Endothelial cell of hepatic sinusoid (primary cell): ENCODE measurements at regions not wholly inside any gene's neighbourhood (a gene's known extent, or its start where the extent isn't known, plus 50 kb on each side); places are given as distances from the start of the nearest gene placed in this dataset.

ENCODE experiments used
- in situ Hi-C: cut with HindIII; loops from 2 replicates; pipeline ENCODE4 v1.10.0; 2017; ENCODE audit warnings: low sequenced_read_pairs

DNA sequence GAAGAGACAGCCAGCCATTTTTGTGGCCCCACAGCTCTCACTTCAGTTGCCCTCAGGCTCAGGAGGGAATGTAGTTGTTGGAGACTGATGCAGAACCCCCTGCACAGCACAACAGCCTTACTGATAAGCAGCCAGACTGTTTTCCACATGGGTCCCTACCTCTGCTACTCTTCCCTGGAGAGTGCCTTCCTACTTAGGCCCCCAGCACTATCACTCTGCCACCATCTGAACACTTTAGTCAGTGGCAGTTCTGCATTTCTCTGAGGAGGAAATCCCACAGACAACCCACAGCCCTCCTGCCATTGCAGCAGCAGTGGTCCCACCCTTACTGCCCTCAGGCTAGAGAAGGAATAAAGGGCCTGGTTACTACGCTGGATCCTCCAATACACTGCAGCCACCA, 61.8 kb upstream of the PTPRD start:
- in situ Hi-C loops: no loop called here

GRCh38 chr9:10678010-10678409, 65.2 kb upstream of the PTPRD start:
- in situ Hi-C loops: no loop called here

GRCh38 chr9:10678790-10679189, 66.0 kb upstream of the PTPRD start:
- in situ Hi-C loops: no loop called here

DNA sequence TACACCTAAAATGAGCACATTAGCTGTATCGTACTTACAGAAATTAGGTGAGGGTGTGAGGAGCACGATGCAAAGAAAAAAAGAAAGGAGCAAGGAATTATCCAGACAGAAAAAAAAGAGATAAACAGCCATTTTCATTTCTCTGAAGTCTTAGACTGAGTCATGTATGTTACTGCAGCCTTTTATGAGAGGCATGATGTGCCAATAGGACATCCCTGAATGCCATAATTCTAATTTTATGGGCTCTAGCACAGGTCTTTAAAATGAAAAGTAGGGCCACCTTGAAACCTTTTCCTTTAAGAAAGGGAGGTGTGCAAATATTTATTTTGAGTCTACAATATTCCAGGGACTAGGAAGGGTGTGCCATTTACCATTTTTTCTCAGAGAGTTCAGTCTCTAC, 74.1 kb upstream of the PTPRD start:
- in situ Hi-C loops: no loop called here

DNA sequence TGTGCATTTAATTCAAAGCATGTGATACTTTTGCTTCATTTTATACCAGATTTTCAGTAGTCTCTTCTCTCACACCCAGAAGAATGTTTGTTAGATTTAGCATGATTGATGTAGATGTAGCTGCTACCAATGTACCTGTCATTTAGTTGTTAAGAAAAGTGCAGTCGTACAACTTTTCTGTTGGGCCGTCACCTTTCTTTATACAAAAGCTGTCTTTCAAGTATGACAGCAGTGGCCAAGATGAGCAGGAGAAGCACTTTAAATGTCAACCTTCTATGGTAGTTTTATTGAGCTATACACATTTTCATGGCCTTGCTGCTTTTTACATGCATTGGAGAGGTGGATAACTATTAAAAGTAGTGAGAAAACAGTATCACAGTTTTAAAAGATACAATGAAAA, 77.7 kb upstream of the PTPRD start:
- in situ Hi-C loops: no loop called here

DNA sequence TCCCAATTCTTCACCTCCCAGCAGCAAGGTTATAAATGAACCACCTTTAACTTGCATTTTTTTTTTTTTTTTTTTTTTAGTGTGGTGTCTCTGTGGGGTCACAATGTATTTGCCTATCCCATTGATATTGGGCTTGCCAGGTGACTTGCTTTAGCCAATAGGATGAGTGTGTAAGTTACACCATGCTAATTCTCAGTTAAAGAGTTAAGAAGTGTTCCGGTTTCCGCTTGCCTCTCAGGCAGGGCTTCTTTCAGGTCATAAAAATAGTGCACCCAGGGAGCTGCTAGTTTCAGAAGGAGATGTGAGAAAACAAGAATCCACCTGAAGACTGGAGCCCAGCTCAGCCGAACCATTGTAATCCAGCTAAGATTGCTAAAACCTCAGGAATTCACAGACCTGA, 84.2 kb upstream of the PTPRD start:
- in situ Hi-C loops: no loop called here

GRCh38 chr9:10700291-10700690, 87.5 kb upstream of the PTPRD start:
- in situ Hi-C loops: no loop called here

DNA sequence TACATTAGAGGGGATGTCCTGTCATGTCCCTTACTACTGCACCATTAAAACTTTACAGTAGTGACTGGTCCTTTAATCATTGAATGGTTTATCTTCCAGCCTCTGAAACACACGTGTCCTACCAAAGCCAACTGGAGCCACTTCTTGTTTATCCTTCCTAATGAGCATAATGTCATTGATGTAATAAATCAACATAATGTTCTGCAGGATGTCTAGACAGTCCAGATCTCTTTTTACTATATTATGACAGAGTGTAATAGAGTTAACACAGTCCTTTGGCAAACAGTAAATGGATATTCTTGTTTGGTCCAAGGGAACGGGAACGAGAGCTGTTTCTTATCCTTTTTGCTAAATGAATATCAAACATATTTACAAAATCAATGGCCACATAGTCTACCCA, 88.1 kb upstream of the PTPRD start:
- in situ Hi-C loops: no loop called here

- in situ Hi-C loops: no loop called here
Observed at GRCh38 chr9:10701906-10702305, 89.1 kb upstream of the PTPRD start.

DNA sequence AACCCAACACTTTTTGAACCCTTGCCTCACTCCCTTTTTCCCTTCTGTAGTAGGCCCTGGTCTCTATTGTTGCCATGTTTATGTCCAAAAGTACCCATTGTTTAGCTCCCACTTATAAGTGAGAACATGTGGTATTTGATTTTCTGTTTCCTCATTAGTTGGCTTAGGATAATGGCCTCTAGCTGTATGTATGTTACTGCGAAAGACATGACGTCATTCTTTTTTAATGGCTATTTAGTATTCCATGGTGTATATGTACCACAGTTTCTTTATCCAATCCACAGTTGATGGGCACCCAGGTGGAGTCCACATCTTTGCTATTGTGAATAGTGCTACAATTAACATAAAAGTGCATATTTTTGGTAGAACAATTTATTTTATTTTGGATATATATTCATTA, 90.3 kb upstream of the PTPRD start:
- in situ Hi-C loops: no loop called here

GRCh38 chr9:10704720-10705119, 91.9 kb upstream of the PTPRD start:
- in situ Hi-C loops: no loop called here

DNA sequence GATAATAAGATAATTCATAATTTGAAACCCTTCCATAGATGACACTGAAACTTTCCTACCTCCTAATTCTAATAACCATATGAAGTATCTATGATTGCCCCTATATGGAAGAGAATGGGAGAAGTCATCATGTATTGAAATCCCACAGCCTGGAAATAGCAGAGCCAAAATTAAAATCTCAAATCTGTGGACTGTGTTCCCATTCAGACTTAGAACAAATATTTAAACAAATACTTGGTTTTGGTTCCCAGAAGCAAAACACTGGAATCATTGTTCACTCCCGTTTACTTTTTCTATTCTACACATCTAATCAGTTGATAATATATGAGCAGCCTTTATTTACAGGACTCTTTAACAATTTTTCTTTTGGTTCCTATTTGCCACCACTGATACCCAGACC, 92.6 kb upstream of the PTPRD start:
- in situ Hi-C loops: no loop called here

- in situ Hi-C loops: no loop called here
Observed at GRCh38 chr9:10706788-10707187, 94.0 kb upstream of the PTPRD start.

- in situ Hi-C loops: no loop called here
Observed at GRCh38 chr9:10721301-10721700, 108.5 kb upstream of the PTPRD start.

DNA sequence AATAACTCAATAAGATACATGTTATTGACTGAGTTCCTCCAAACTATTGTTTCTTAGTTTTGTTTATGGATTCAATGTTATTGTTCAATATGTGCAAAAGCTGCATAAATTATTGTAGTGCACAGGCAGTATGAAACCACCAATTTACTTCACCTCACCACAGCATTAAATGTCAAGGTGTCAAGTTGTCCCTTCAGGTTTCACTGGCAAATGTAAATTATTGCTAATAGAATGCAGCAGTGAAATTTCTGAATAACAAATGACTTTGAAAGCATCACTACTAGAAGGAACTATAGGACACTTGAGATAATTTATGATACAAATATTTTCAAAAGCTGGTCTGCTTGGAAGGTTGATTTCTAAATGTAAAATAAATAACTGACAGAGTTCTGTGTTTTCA, 116.4 kb upstream of the PTPRD start:
- in situ Hi-C loops: no loop called here

- in situ Hi-C loops: no loop called here
Observed at GRCh38 chr9:10744669-10745068, 131.9 kb upstream of the PTPRD start.

DNA sequence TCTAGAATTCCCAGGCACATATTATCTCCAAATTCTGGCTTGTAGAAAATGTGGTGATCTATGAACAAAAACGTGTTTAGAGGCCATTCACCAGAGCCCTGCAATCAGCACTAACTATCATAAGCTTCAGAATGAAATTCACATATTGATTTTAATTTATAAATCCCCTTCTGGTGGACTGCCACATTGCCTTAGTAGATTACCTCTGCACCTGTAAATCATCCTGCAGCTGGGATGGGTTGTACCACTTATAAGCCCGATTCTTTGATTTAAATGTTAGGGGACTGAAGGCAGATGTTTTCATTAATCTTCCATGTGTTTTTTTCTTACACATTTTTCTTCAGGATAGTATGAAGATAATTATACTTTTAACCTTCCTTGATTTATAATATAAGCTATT, 140.7 kb upstream of the PTPRD start:
- in situ Hi-C loops: no loop called here

- in situ Hi-C loops: no loop called here
Observed at GRCh38 chr9:10764481-10764880, 151.7 kb upstream of the PTPRD start.

DNA sequence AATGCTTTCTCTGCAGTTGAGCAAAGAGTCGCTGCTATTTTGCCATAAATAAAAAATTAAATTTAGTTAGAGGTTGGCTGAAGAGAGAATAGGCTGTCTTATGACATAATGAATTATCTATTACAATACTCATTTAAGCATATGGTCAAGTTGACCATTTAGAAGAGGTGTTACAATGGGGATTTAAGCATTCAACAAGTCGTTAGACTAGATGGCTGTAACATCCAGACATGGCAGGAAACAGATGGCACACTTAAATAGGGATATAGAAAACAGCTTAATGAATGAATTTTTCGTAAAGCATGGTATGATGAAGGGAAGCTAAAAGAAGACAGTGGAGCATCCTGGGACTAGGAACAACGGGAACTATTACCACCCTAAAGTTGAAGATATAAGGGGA, 160.3 kb upstream of the PTPRD start:
- in situ Hi-C loops: no loop called here

DNA sequence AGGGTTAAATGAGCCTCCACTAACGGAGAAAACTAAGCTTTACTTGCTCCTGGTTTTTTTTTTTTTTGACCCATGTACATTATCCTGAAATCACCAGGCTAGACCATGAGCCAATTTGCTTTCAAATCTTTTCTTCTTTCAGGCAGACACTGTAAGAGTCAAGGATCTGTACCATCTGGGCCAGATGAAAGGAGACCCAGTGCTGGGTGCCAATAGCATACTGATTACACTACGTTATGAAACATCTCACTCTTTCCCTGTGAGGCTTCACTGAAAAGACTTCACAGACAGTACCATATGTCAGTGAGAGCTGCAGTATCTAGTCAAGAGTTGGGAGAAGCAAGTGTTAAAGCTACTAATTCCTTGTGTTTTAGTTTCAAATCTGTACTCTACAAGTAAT, 161.2 kb upstream of the PTPRD start:
- in situ Hi-C loops: no loop called here

GRCh38 chr9:10785255-10785654, 172.5 kb upstream of the PTPRD start:
- in situ Hi-C loops: no loop called here

DNA sequence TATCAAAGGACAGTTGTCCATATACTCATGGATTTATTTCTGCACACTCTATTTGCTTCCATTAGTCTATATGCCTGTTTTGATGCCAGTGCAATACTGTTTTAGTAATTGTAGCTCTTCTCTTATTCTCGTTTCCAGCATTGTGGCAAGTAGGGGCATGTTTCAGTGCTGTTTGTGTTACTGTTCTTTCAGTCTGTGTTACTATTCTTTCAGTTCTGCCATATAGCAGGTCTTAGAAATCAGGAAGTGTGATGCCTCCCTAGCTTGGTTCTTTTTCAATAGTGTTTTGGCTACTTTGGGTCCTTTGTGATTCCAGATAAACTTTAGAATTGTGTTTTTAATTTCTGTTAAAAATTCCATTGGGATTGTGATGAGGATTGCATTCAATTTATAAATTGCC, 180.5 kb upstream of the PTPRD start:
- in situ Hi-C loops: loop anchor here (5.0 kb wide), 1 partner anchor 44 kb away; no protein-coding TSS in a partner anchor

- in situ Hi-C loops: no loop called here
Observed at GRCh38 chr9:10804486-10804885, 191.7 kb upstream of the PTPRD start.

DNA sequence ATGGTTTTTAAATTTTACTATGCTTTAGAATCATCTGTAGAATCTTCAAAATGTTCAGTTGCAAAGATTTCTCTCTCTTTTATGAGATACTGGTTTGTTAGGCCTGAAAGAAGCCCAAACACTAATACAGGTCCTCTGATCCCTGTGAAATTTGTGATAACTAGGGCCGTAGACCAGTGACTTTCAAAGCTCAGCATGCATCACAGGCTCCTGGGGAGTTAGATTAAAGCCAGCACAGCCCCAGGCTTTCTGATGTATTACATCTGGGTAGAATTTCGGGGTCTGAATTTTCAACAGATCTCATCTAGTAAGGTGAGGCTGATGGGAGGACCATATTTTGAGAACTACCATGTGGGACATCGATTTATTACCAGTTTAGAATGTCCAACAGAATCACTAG, 194.1 kb upstream of the PTPRD start:
- in situ Hi-C loops: no loop called here
